GM19238 (cell line): ENCODE measurements at regions not wholly inside any gene's neighbourhood (a gene's known extent, or its start where the extent isn't known, plus 50 kb on each side); places are given as distances from the start of the nearest gene placed in this dataset.

Source experiments
- DNase-seq: peaks from one replicate; pipeline ENCODE4 v3.0.0; 2011; ENCODE audit warnings: low spot score; ENCODE audit not compliant: insufficient read length

DNA sequence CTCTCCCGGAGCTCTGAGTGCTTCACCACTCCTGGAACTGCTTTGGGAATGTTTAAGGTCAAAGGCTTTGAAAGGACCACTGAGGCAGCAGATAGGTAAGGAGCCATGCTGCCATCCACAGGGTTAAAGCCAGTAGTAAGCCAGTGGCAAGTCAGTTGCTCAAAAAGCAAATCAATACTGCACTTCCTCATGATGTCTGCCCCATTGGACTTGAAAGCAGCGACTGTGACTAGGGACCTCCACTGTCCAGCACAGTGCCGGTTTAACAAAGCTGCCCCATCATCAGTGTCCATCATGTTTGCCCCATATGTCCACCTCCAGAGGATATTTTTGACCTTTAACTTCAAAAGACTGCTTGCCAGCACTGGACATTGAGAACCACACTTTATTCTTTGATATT is 49.9 kb upstream of the FGF13 start:
- no peak for DNase-seq
